ENCODE measurements at regions not wholly inside any gene's neighbourhood (a gene's known extent, or its start where the extent isn't known, plus 50 kb on each side); places are given as distances from the start of the nearest gene placed in this dataset.
"Not testable (repeated sequence)": the region's sequence is repeated elsewhere in the genome, so short reads cannot be mapped to it uniquely, and the experiment has no call there.

GRCh38 chr6:93940381-93940780, 521.0 kb upstream of the EPHA7 start:
- no peak for DNase-seq (ENCODE audit: low read depth)

- DNase-seq (ENCODE audit: low read depth), result no peak
Measured at GRCh38 chr6:93932175-93932574, 512.8 kb upstream of the EPHA7 start.

GRCh38 chr6:93927731-93928130, 508.4 kb upstream of the EPHA7 start:
- DNase-seq (ENCODE audit: low read depth), result no peak

GRCh38 chr6:93919365-93919764, 500.0 kb upstream of the EPHA7 start:
- DNase-seq (ENCODE audit: low read depth), result no peak

GRCh38 chr6:93918258-93918657, 498.9 kb upstream of the EPHA7 start:
- DNase-seq (ENCODE audit: low read depth), result no peak

- DNase-seq (ENCODE audit: low read depth), result no peak
Measured at GRCh38 chr6:93917216-93917615, 497.9 kb upstream of the EPHA7 start.

GRCh38 chr6:93916716-93917115, 497.4 kb upstream of the EPHA7 start:
- no peak for DNase-seq (ENCODE audit: low read depth)

GRCh38 chr6:93915961-93916360, 496.6 kb upstream of the EPHA7 start:
- DNase-seq (ENCODE audit: low read depth), result no peak

- DNase-seq (ENCODE audit: low read depth), result no peak
Measured at GRCh38 chr6:93902517-93902916, 483.2 kb upstream of the EPHA7 start.

- DNase-seq (ENCODE audit: low read depth), result no peak
Measured at GRCh38 chr6:93900142-93900541, 480.8 kb upstream of the EPHA7 start.

- no peak for DNase-seq (ENCODE audit: low read depth)
Measured at GRCh38 chr6:93896081-93896480, 476.7 kb upstream of the EPHA7 start.

- DNase-seq (ENCODE audit: low read depth), result no peak
Measured at GRCh38 chr6:93894521-93894920, 475.2 kb upstream of the EPHA7 start.

- no peak for DNase-seq (ENCODE audit: low read depth)
Measured at GRCh38 chr6:93889713-93890112, 470.4 kb upstream of the EPHA7 start.

- DNase-seq (ENCODE audit: low read depth), result no peak
Measured at GRCh38 chr6:93886416-93886815, 467.1 kb upstream of the EPHA7 start.

- no peak for DNase-seq (ENCODE audit: low read depth)
Measured at GRCh38 chr6:93859971-93860370, 440.6 kb upstream of the EPHA7 start.

GRCh38 chr6:93858213-93858612, 438.9 kb upstream of the EPHA7 start:
- DNase-seq (ENCODE audit: low read depth), result no peak

- peak; percentile 0 for DNase-seq (ENCODE audit: low read depth)
Measured at GRCh38 chr6:93849857-93850256, 430.5 kb upstream of the EPHA7 start.

GRCh38 chr6:93848031-93848742, 428.8 kb upstream of the EPHA7 start:
- no peak for DNase-seq (ENCODE audit: low read depth)

- DNase-seq (ENCODE audit: low read depth), result no peak
Measured at GRCh38 chr6:93842178-93842577, 422.8 kb upstream of the EPHA7 start.

GRCh38 chr6:93835451-93836145, 416.2 kb upstream of the EPHA7 start:
- DNase-seq (ENCODE audit: low read depth), result not testable (repeated sequence)

- not testable (repeated sequence) for DNase-seq (ENCODE audit: low read depth)
Measured at GRCh38 chr6:93835026-93835425, 415.7 kb upstream of the EPHA7 start.

- DNase-seq (ENCODE audit: low read depth), result not testable (repeated sequence)
Measured at GRCh38 chr6:93833326-93833725, 414.0 kb upstream of the EPHA7 start.

- not testable (repeated sequence) for DNase-seq (ENCODE audit: low read depth)
Measured at GRCh38 chr6:93829757-93830156, 410.4 kb upstream of the EPHA7 start.

- DNase-seq (ENCODE audit: low read depth), result no peak
Measured at GRCh38 chr6:93829009-93829408, 409.6 kb upstream of the EPHA7 start.

Data from stromal cell of bone marrow (primary cell).